ENCODE measurements at regions not wholly inside any gene's neighbourhood (a gene's known extent, or its start where the extent isn't known, plus 50 kb on each side); places are given as distances from the start of the nearest gene placed in this dataset.
"Not testable (repeated sequence)": the region's sequence is repeated elsewhere in the genome, so short reads cannot be mapped to it uniquely, and the experiment has no call there.

- RAD21 ChIA-PET (ENCODE audit: low non-redundant PET in 1 of 2, low total read pairs in 2 of 2, uncharacterized antibody in 2 of 2, unreplicated experiment in 2 of 2); BruUV-seq (replicated peaks): not testable (repeated sequence)
Measured at GRCh38 chr21:8987896-8988295, 1533.5 kb upstream of the TPTE start.

DNA sequence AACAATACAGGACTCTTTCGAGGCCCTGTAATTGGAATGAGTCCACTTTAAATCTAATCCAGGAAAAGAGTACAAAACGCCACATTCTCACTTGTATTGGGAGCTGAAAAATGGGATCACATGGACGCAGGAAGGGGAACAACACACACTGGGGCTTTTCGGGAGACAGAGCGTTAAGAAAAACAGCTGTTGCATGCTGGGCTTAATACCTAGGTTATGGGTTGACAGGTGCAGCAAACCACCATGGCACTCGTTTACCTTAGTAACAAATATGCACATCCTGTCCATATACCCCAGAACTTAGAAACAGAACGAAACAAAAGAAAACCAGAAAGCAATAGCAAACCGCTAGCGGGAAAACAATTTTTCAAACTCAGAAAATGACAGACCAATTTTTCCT lies 1532.7 kb upstream of the TPTE start:
- RAD21 ChIA-PET (ENCODE audit: low non-redundant PET in 1 of 2, low total read pairs in 2 of 2, uncharacterized antibody in 2 of 2, unreplicated experiment in 2 of 2): no interaction called here
- Histone ChIP-seq H3K27me3 (ENCODE audit: insufficient read depth, low read length) (peaks cover 3% of the 10 kb centered on the region; the same call in 1 of the 2 replicates), H3K27ac (ENCODE audit: low read depth, low read length) (no peak overlapping the region), H4K20me1 (ENCODE audit: insufficient read depth) (no peaks in the 10 kb centered on the region), H3K9me3 (ENCODE audit: control insufficient read depth in 1 of 2, insufficient read depth in 1 of 2, low read depth in 1 of 2, low read length in 2 of 2) (peaks cover 11 to 18% of the 10 kb centered on the region in 2 experiments; a peak in 3 of 4 replicates), H3K4me1 (ENCODE audit: control insufficient read depth in 1 of 2, insufficient read depth in 2 of 2, low read length in 2 of 2) (peaks cover 0 to 2% of the 10 kb centered on the region in 2 experiments; a peak in 1 of 4 replicates), H3K9me2 (ENCODE audit: insufficient read depth) (no peaks in the 10 kb centered on the region), H3K4me2 (ENCODE audit: low read length) (no peak overlapping the region), H3K79me2 (ENCODE audit: insufficient read depth, low read length) (no peaks in the 10 kb centered on the region), H2AFZ (ENCODE audit: low read depth, low read length, poor library complexity, severe bottlenecking) (no peak overlapping the region), H3K4me3 (replicated peaks in 1 of 2; ENCODE audit: low read depth in 1 of 2, low read length in 2 of 2) (no peak overlapping the region), H3K9ac (ENCODE audit: low read length) (no peak overlapping the region), H3K36me3 (ENCODE audit: control insufficient read depth in 1 of 2, insufficient read depth in 2 of 2, low read length in 2 of 2) (no peaks in the 10 kb centered on the region)
- DNase-seq (ENCODE audit: low read depth, low spot score) (no peak), ATAC-seq (no peak)
- CTCF ChIA-PET: no interaction called here
- intact Hi-C loops (cut with micrococcal nuclease): no loop called here
- no TSS peak for BruUV-seq (replicated peaks)
- POLR2A ChIA-PET: no interaction called here
- TF ChIP-seq CEBPB (IDR thresholded peaks at IDR 0.05; ENCODE audit: low read depth) (no peak), FOSL1 (IDR thresholded peaks at IDR 0.05; ENCODE audit: low read depth) (no peak), YY1 (IDR thresholded peaks at IDR 0.05; ENCODE audit: extremely low read depth, insufficient replicate concordance, low read depth, low read length) (no peak), ZFX (IDR thresholded peaks at IDR 0.05) (no peak), SRF (IDR thresholded peaks at IDR 0.05; ENCODE audit: low read depth) (no peak), CTCF (IDR thresholded peaks at IDR 0.05 in 2 of 3, conservative IDR thresholded peaks at IDR 0.05 in 1 of 3; ENCODE audit: borderline replicate concordance in 1 of 3, insufficient read depth in 1 of 3, low read depth in 2 of 3, low read length in 2 of 3) (no peak), CBX3 (IDR thresholded peaks at IDR 0.05; ENCODE audit: low read depth) (no peak), ZNF274 (IDR thresholded peaks at IDR 0.05; ENCODE audit: low read depth, low read length) (no peak), POLR2AphosphoS5 (IDR thresholded peaks at IDR 0.05; ENCODE audit: low read depth, low read length) (no peak), POLR2A (IDR thresholded peaks at IDR 0.05; ENCODE audit: borderline replicate concordance, extremely low read depth, insufficient read depth, insufficient read length) (no peak), TCF7L2 (IDR thresholded peaks at IDR 0.05; ENCODE audit: borderline replicate concordance, extremely low read depth, insufficient read depth, insufficient read length) (no peak), JUND (IDR thresholded peaks at IDR 0.05) (no peak), ELF1 (IDR thresholded peaks at IDR 0.05; ENCODE audit: borderline replicate concordance, low read depth) (no peak)
- TF ChIP-seq, protein P1, sequence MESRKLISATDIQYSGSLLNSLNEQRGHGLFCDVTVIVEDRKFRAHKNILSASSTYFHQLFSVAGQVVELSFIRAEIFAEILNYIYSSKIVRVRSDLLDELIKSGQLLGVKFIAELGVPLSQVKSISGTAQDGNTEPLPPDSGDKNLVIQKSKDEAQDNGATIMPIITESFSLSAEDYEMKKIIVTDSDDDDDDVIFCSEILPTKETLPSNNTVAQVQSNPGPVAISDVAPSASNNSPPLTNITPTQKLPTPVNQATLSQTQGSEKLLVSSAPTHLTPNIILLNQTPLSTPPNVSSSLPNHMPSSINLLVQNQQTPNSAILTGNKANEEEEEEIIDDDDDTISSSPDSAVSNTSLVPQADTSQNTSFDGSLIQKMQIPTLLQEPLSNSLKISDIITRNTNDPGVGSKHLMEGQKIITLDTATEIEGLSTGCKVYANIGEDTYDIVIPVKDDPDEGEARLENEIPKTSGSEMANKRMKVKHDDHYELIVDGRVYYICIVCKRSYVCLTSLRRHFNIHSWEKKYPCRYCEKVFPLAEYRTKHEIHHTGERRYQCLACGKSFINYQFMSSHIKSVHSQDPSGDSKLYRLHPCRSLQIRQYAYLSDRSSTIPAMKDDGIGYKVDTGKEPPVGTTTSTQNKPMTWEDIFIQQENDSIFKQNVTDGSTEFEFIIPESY (IDR thresholded peaks at IDR 0.05; ENCODE audit: extremely low read depth, insufficient replicate concordance, low read length): no peak

More at GRCh38 chr21:8987896-8988295, 1533.5 kb upstream of the TPTE start:
- POLR2A ChIA-PET; H3K27ac ChIP-seq (ENCODE audit: low read depth, low read length); H2AFZ ChIP-seq (ENCODE audit: low read depth, low read length, poor library complexity, severe bottlenecking); ATAC-seq; H3K36me3 ChIP-seq (ENCODE audit: control insufficient read depth in 1 of 2, insufficient read depth in 2 of 2, low read length in 2 of 2); H3K4me1 ChIP-seq (ENCODE audit: control insufficient read depth in 1 of 2, insufficient read depth in 2 of 2, low read length in 2 of 2); H3K9me2 ChIP-seq (ENCODE audit: insufficient read depth); H3K4me2 ChIP-seq (ENCODE audit: low read length); H3K9ac ChIP-seq (ENCODE audit: low read length); H4K20me1 ChIP-seq (ENCODE audit: insufficient read depth); H3K27me3 ChIP-seq (ENCODE audit: insufficient read depth, low read length); DNase-seq (ENCODE audit: low read depth, low spot score); H3K4me3 ChIP-seq (replicated peaks in 1 of 2; ENCODE audit: low read depth in 1 of 2, low read length in 2 of 2); H3K79me2 ChIP-seq (ENCODE audit: insufficient read depth, low read length); intact Hi-C loops (cut with micrococcal nuclease); CTCF ChIA-PET: not testable (repeated sequence)
- H3K9me3 ChIP-seq (ENCODE audit: control insufficient read depth in 1 of 2, insufficient read depth in 1 of 2, low read depth in 1 of 2, low read length in 2 of 2): peaks cover 10% of the 10 kb centered on the region in 2 experiments; a peak in 3 of 4 replicates

Measured in HCT116 (cell line).